ENCODE measurements at regions not wholly inside any gene's neighbourhood (a gene's known extent, or its start where the extent isn't known, plus 50 kb on each side); places are given as distances from the start of the nearest gene placed in this dataset.
"Not testable (repeated sequence)": the region's sequence is repeated elsewhere in the genome, so short reads cannot be mapped to it uniquely, and the experiment has no call there.

- Histone ChIP-seq H3K9me3 (ENCODE audit: control insufficient read depth in 5 of 5, low read length in 5 of 5) (no peaks in the 10 kb centered on the region), H3K27ac (ENCODE audit: low read depth, low read length) (no peak overlapping the region), H3K9ac (ENCODE audit: low read length in 5 of 5) (no peak overlapping the region), H3K27me3 (ENCODE audit: control insufficient read depth in 5 of 5, insufficient read depth in 4 of 5, low read length in 5 of 5) (no peaks in the 10 kb centered on the region), H3K4me1 (ENCODE audit: control insufficient read depth in 5 of 5, insufficient read depth in 5 of 5, low read length in 5 of 5) (no peaks in the 10 kb centered on the region), H3K4me3 (ENCODE audit: low read depth in 1 of 5, low read length in 5 of 5) (no peak overlapping the region), H3K36me3 (ENCODE audit: control insufficient read depth in 5 of 5, insufficient read depth in 5 of 5, low read length in 5 of 5) (no peaks in the 10 kb centered on the region)
Measured at GRCh38 chr3:82568776-82569338, 807.4 kb upstream of the GBE1 start.

GRCh38 chr3:82567029-82567600, 805.7 kb upstream of the GBE1 start:
- Histone ChIP-seq H3K9me3 (ENCODE audit: control insufficient read depth in 5 of 5, low read length in 5 of 5) (no peaks in the 10 kb centered on the region), H3K36me3 (ENCODE audit: control insufficient read depth in 5 of 5, insufficient read depth in 5 of 5, low read length in 5 of 5) (no peaks in the 10 kb centered on the region), H3K4me1 (ENCODE audit: control insufficient read depth in 5 of 5, insufficient read depth in 5 of 5, low read length in 5 of 5) (no peaks in the 10 kb centered on the region), H3K27ac (ENCODE audit: low read depth, low read length) (no peak overlapping the region), H3K4me3 (ENCODE audit: low read depth in 1 of 5, low read length in 5 of 5) (no peak overlapping the region), H3K27me3 (ENCODE audit: control insufficient read depth in 5 of 5, insufficient read depth in 4 of 5, low read length in 5 of 5) (no peaks in the 10 kb centered on the region), H3K9ac (ENCODE audit: low read length in 5 of 5) (no peak overlapping the region)

DNA sequence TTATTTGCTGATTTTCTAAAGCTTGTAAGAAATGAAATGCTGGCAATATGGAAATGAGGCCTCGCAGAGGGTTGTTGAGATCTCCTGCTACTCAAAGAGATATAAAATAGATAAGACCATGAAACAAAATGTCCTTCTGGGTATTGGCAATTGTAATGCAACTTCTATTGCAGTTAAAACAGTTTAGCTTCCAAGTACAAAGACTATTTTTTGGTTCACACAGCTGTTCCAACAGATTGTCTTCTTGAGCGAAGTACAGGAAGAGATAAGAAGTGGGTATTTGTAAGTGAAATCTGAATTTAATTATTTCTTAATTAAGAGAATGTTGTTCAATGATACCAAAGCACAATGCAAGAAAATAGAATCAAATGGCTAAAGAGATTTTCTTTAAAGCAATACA, 801.5 kb upstream of the GBE1 start:
- no peaks in the 10 kb centered on the region for H3K4me1 ChIP-seq (ENCODE audit: control insufficient read depth in 5 of 5, insufficient read depth in 5 of 5, low read length in 5 of 5)
- no peaks in the 10 kb centered on the region for H3K9me3 ChIP-seq (ENCODE audit: control insufficient read depth in 5 of 5, low read length in 5 of 5)
- no peak overlapping the region for H3K27ac ChIP-seq (ENCODE audit: low read depth, low read length)
- no peak overlapping the region for H3K4me3 ChIP-seq (ENCODE audit: low read depth in 1 of 5, low read length in 5 of 5)
- no peak overlapping the region for H3K9ac ChIP-seq (ENCODE audit: low read length in 5 of 5)
- no peaks in the 10 kb centered on the region for H3K36me3 ChIP-seq (ENCODE audit: control insufficient read depth in 5 of 5, insufficient read depth in 5 of 5, low read length in 5 of 5)
- H3K27me3 ChIP-seq (ENCODE audit: control insufficient read depth in 5 of 5, insufficient read depth in 4 of 5, low read length in 5 of 5), result no peaks in the 10 kb centered on the region

DNA sequence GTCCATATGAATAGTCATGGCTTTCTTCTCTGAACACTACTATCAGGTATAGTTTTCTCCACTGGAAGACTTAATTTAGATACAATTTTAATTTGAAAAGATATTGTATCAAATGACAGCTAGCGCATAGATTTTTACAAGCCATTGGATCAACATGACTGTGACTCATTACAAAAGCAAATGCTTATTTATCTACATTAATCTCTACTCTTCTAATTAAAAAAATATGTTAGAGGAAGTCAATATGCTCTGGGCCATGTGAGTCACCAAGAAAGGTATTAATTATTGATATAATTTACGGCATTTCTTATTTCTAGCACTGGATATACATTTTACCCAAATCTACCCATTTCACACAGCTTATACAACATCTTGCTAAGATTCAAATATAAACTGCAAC, 800.3 kb upstream of the GBE1 start:
- H3K9ac ChIP-seq (ENCODE audit: low read length in 5 of 5), result no peak overlapping the region
- no peaks in the 10 kb centered on the region for H3K36me3 ChIP-seq (ENCODE audit: control insufficient read depth in 5 of 5, insufficient read depth in 5 of 5, low read length in 5 of 5)
- H3K27me3 ChIP-seq (ENCODE audit: control insufficient read depth in 5 of 5, insufficient read depth in 4 of 5, low read length in 5 of 5), result no peaks in the 10 kb centered on the region
- no peaks in the 10 kb centered on the region for H3K4me1 ChIP-seq (ENCODE audit: control insufficient read depth in 5 of 5, insufficient read depth in 5 of 5, low read length in 5 of 5)
- H3K9me3 ChIP-seq (ENCODE audit: control insufficient read depth in 5 of 5, low read length in 5 of 5), result no peaks in the 10 kb centered on the region
- H3K27ac ChIP-seq (ENCODE audit: low read depth, low read length), result no peak overlapping the region
- H3K4me3 ChIP-seq (ENCODE audit: low read depth in 1 of 5, low read length in 5 of 5), result no peak overlapping the region

DNA sequence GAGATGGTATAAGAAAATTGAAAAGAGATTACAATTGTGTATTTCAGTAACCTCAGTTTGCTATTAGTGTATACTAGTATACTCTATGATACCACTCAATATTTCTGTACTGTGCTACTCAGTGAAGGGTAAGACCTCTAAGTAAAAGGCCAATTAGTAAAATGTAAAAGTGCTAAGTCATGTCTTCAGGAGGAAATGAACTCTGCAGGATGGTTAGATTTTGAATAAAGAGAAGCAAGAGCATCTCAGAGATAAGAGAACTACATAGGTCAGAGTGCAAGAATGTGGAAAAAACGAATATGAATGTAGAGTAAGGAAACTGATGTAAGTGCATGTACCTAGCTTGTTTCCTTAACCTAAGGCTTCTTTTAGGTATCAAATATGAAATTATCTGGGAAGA, 796.6 kb upstream of the GBE1 start:
- no peak overlapping the region for H3K4me3 ChIP-seq (ENCODE audit: low read depth in 1 of 5, low read length in 5 of 5)
- H3K36me3 ChIP-seq (ENCODE audit: control insufficient read depth in 5 of 5, insufficient read depth in 5 of 5, low read length in 5 of 5), result no peaks in the 10 kb centered on the region
- H3K9ac ChIP-seq (ENCODE audit: low read length in 5 of 5), result no peak overlapping the region
- H3K27me3 ChIP-seq (ENCODE audit: control insufficient read depth in 5 of 5, insufficient read depth in 4 of 5, low read length in 5 of 5), result no peaks in the 10 kb centered on the region
- H3K4me1 ChIP-seq (ENCODE audit: control insufficient read depth in 5 of 5, insufficient read depth in 5 of 5, low read length in 5 of 5), result no peaks in the 10 kb centered on the region
- no peaks in the 10 kb centered on the region for H3K9me3 ChIP-seq (ENCODE audit: control insufficient read depth in 5 of 5, low read length in 5 of 5)
- no peak overlapping the region for H3K27ac ChIP-seq (ENCODE audit: low read depth, low read length)

GRCh38 chr3:82556113-82556512, 794.7 kb upstream of the GBE1 start:
- Histone ChIP-seq H3K27me3 (ENCODE audit: control insufficient read depth in 5 of 5, insufficient read depth in 4 of 5, low read length in 5 of 5) (no peaks in the 10 kb centered on the region), H3K4me1 (ENCODE audit: control insufficient read depth in 5 of 5, insufficient read depth in 5 of 5, low read length in 5 of 5) (no peaks in the 10 kb centered on the region), H3K4me3 (ENCODE audit: low read depth in 1 of 5, low read length in 5 of 5) (no peak overlapping the region), H3K9ac (ENCODE audit: low read length in 5 of 5) (no peak overlapping the region), H3K27ac (ENCODE audit: low read depth, low read length) (no peak overlapping the region), H3K9me3 (ENCODE audit: control insufficient read depth in 5 of 5, low read length in 5 of 5) (no peaks in the 10 kb centered on the region), H3K36me3 (ENCODE audit: control insufficient read depth in 5 of 5, insufficient read depth in 5 of 5, low read length in 5 of 5) (no peaks in the 10 kb centered on the region)

GRCh38 chr3:82542556-82542955, 781.1 kb upstream of the GBE1 start:
- H3K27ac ChIP-seq (ENCODE audit: low read depth, low read length); H3K4me3 ChIP-seq (ENCODE audit: low read depth in 1 of 5, low read length in 5 of 5); H3K36me3 ChIP-seq (ENCODE audit: control insufficient read depth in 5 of 5, insufficient read depth in 5 of 5, low read length in 5 of 5); H3K27me3 ChIP-seq (ENCODE audit: control insufficient read depth in 5 of 5, insufficient read depth in 4 of 5, low read length in 5 of 5); H3K9ac ChIP-seq (ENCODE audit: low read length in 5 of 5); H3K9me3 ChIP-seq (ENCODE audit: control insufficient read depth in 5 of 5, low read length in 5 of 5); H3K4me1 ChIP-seq (ENCODE audit: control insufficient read depth in 5 of 5, insufficient read depth in 5 of 5, low read length in 5 of 5): not testable (repeated sequence)

DNA sequence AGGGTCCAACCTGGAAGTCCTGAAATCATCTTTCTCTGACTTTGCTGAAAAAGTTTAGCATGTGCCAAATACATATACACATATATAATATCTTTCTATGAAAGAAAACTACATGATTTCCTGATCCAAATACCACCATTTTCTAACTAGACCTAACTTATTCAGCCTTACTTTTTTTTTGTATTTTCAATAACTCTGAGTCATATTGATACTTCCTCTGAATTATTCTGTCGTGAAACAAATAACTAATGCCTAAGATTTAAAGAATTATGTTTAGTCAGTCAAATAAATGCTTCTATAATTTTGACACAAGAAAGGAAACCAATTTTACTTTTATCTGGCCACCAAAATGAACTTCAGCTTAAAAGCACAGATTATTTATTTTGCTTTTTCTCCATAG, 760.2 kb upstream of the GBE1 start:
- Histone ChIP-seq H3K27ac (ENCODE audit: low read depth, low read length) (no peak overlapping the region), H3K9me3 (ENCODE audit: control insufficient read depth in 5 of 5, low read length in 5 of 5) (no peaks in the 10 kb centered on the region), H3K36me3 (ENCODE audit: control insufficient read depth in 5 of 5, insufficient read depth in 5 of 5, low read length in 5 of 5) (no peaks in the 10 kb centered on the region), H3K9ac (ENCODE audit: low read length in 5 of 5) (no peak overlapping the region), H3K4me3 (ENCODE audit: low read depth in 1 of 5, low read length in 5 of 5) (no peak overlapping the region), H3K4me1 (ENCODE audit: control insufficient read depth in 5 of 5, insufficient read depth in 5 of 5, low read length in 5 of 5) (no peaks in the 10 kb centered on the region), H3K27me3 (ENCODE audit: control insufficient read depth in 5 of 5, insufficient read depth in 4 of 5, low read length in 5 of 5) (no peaks in the 10 kb centered on the region)

DNA sequence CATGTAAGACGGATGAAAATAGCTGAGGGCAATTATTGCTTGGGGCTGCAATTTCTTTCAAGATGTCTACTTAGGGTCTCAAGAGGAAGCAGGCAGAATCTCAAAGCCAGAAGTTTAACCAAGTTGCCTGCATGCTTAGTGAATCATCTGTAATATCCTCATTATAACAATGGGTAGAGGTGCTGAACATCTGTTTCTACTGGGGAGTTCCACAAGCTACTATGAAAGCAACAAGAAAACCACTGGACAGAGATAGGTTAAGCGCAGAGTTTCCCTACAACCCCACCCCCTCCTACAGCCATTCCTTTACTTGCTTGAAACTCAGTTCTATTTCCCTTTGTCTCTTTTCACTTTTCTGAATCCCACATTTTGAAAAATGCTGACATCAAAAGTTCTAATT, 759.4 kb upstream of the GBE1 start:
- Histone ChIP-seq H3K9me3 (ENCODE audit: control insufficient read depth in 5 of 5, low read length in 5 of 5) (no peaks in the 10 kb centered on the region), H3K9ac (ENCODE audit: low read length in 5 of 5) (no peak overlapping the region), H3K4me3 (ENCODE audit: low read depth in 1 of 5, low read length in 5 of 5) (no peak overlapping the region), H3K27me3 (ENCODE audit: control insufficient read depth in 5 of 5, insufficient read depth in 4 of 5, low read length in 5 of 5) (no peaks in the 10 kb centered on the region), H3K36me3 (ENCODE audit: control insufficient read depth in 5 of 5, insufficient read depth in 5 of 5, low read length in 5 of 5) (no peaks in the 10 kb centered on the region), H3K4me1 (ENCODE audit: control insufficient read depth in 5 of 5, insufficient read depth in 5 of 5, low read length in 5 of 5) (no peaks in the 10 kb centered on the region), H3K27ac (ENCODE audit: low read depth, low read length) (no peak overlapping the region)

GRCh38 chr3:82509951-82510603, 748.6 kb upstream of the GBE1 start:
- H3K9ac ChIP-seq (ENCODE audit: low read length in 5 of 5), result no peak overlapping the region
- H3K4me3 ChIP-seq (ENCODE audit: low read depth in 1 of 5, low read length in 5 of 5), result no peak overlapping the region
- peaks cover 0 to 3% (median 0%) of the 10 kb centered on the region in 5 donors for H3K9me3 ChIP-seq (ENCODE audit: control insufficient read depth in 5 of 5, low read length in 5 of 5)
- no peak overlapping the region for H3K27ac ChIP-seq (ENCODE audit: low read depth, low read length)
- no peaks in the 10 kb centered on the region for H3K4me1 ChIP-seq (ENCODE audit: control insufficient read depth in 5 of 5, insufficient read depth in 5 of 5, low read length in 5 of 5)
- H3K36me3 ChIP-seq (ENCODE audit: control insufficient read depth in 5 of 5, insufficient read depth in 5 of 5, low read length in 5 of 5), result no peaks in the 10 kb centered on the region
- no peaks in the 10 kb centered on the region for H3K27me3 ChIP-seq (ENCODE audit: control insufficient read depth in 5 of 5, insufficient read depth in 4 of 5, low read length in 5 of 5)

Data from subcutaneous abdominal adipose tissue (tissue), 5 donors.